Chondrocyte (in vitro differentiated cells): ENCODE measurements at regions not wholly inside any gene's neighbourhood (a gene's known extent, or its start where the extent isn't known, plus 50 kb on each side); places are given as distances from the start of the nearest gene placed in this dataset.
A peak's percentile ranks its signal among the peaks of the same experiment; 100 is the strongest.
"Not testable (repeated sequence)": the region's sequence is repeated elsewhere in the genome, so short reads cannot be mapped to it uniquely, and the experiment has no call there.

Source experiments
- DNase-seq: peaks from one replicate; pipeline ENCODE4 v3.0.0; 2021; ENCODE audit warnings: mixed read lengths, low spot score
- H3K27ac Mint-ChIP-seq: one replicate; pipeline ENCODE4 v1.8.0; 2021; ENCODE audit warnings: mild to moderate bottlenecking, moderate library complexity, mixed read lengths; ENCODE audit not compliant: unreplicated experiment
- H3K27me3 Mint-ChIP-seq: 2 replicates; pipeline ENCODE4 v1.8.0; 2021; ENCODE audit warnings: low read depth, mixed read lengths
- H3K36me3 Mint-ChIP-seq: 2 replicates; pipeline ENCODE4 v1.8.0; 2021; ENCODE audit warnings: low read depth, mixed read lengths
- H3K4me1 Mint-ChIP-seq: 2 replicates; pipeline ENCODE4 v1.8.0; 2021; ENCODE audit warnings: low read depth, mild to moderate bottlenecking, mixed read lengths
- H3K4me3 Mint-ChIP-seq: one replicate; pipeline ENCODE4 v1.8.0; 2021; ENCODE audit warnings: mild to moderate bottlenecking, moderate library complexity, mixed read lengths; ENCODE audit not compliant: unreplicated experiment
- H3K9me3 Mint-ChIP-seq: 2 replicates; pipeline ENCODE4 v1.8.0; 2021; ENCODE audit warnings: low read depth, mixed read lengths
- TF ChIP-seq, protein P1 (sequence below): fragments of 200-600 bp; sonication (generic); IDR thresholded peaks from 2 replicates; pipeline ENCODE4 v1.5.0; 2021; ENCODE audit warnings: antibody characterized with exemption, mild to moderate bottlenecking, moderate library complexity

- peaks cover 5% of the 10 kb centered on the region for H3K4me1 Mint-ChIP-seq
- H3K27ac Mint-ChIP-seq = no peak overlapping the region
- H3K27me3 Mint-ChIP-seq = peaks cover 3% of the 10 kb centered on the region
- H3K9me3 Mint-ChIP-seq = no peaks in the 10 kb centered on the region
- no peak overlapping the region for H3K4me3 Mint-ChIP-seq
- TF ChIP-seq, protein P1, sequence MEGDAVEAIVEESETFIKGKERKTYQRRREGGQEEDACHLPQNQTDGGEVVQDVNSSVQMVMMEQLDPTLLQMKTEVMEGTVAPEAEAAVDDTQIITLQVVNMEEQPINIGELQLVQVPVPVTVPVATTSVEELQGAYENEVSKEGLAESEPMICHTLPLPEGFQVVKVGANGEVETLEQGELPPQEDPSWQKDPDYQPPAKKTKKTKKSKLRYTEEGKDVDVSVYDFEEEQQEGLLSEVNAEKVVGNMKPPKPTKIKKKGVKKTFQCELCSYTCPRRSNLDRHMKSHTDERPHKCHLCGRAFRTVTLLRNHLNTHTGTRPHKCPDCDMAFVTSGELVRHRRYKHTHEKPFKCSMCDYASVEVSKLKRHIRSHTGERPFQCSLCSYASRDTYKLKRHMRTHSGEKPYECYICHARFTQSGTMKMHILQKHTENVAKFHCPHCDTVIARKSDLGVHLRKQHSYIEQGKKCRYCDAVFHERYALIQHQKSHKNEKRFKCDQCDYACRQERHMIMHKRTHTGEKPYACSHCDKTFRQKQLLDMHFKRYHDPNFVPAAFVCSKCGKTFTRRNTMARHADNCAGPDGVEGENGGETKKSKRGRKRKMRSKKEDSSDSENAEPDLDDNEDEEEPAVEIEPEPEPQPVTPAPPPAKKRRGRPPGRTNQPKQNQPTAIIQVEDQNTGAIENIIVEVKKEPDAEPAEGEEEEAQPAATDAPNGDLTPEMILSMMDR = no peak
- DNase-seq = peak; percentile 39
- H3K36me3 Mint-ChIP-seq = no peaks in the 10 kb centered on the region
Observed at GRCh38 chr15:100770661-100771584, 108.7 kb upstream of the ALDH1A3 start.

GRCh38 chr15:100771746-100772145 is 107.9 kb upstream of the ALDH1A3 start:
- no peak overlapping the region for H3K27ac Mint-ChIP-seq
- H3K36me3 Mint-ChIP-seq = no peaks in the 10 kb centered on the region
- no peak overlapping the region for H3K4me3 Mint-ChIP-seq
- no peaks in the 10 kb centered on the region for H3K9me3 Mint-ChIP-seq
- no peaks in the 10 kb centered on the region for H3K27me3 Mint-ChIP-seq
- TF ChIP-seq, protein P1 = no peak
- no peaks in the 10 kb centered on the region for H3K4me1 Mint-ChIP-seq
- peak; percentile 60 for DNase-seq

DNA sequence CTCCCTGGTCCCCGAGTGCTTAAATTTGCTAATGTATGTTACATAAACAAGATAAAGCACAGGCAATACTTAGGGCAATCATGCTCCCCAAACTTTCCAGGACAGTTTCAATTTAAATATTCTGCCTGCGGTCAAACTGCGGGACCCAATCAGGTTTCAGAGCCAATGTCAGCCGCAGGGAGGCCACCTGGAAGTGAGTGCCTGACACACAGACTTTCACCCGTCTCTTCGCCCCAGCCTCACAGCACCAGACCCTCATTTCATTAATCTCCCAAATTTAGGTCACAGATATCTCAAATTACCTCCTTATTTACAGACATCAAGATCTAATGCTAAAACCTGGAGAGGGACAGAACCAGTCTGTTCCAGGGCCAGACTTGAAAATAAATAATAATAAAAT is 107.2 kb upstream of the ALDH1A3 start:
- no peak overlapping the region for H3K4me3 Mint-ChIP-seq
- no peaks in the 10 kb centered on the region for H3K27me3 Mint-ChIP-seq
- TF ChIP-seq, protein P1 = no peak
- H3K9me3 Mint-ChIP-seq = no peaks in the 10 kb centered on the region
- H3K36me3 Mint-ChIP-seq = no peaks in the 10 kb centered on the region
- no peak for DNase-seq
- no peaks in the 10 kb centered on the region for H3K4me1 Mint-ChIP-seq
- H3K27ac Mint-ChIP-seq = no peak overlapping the region

DNA sequence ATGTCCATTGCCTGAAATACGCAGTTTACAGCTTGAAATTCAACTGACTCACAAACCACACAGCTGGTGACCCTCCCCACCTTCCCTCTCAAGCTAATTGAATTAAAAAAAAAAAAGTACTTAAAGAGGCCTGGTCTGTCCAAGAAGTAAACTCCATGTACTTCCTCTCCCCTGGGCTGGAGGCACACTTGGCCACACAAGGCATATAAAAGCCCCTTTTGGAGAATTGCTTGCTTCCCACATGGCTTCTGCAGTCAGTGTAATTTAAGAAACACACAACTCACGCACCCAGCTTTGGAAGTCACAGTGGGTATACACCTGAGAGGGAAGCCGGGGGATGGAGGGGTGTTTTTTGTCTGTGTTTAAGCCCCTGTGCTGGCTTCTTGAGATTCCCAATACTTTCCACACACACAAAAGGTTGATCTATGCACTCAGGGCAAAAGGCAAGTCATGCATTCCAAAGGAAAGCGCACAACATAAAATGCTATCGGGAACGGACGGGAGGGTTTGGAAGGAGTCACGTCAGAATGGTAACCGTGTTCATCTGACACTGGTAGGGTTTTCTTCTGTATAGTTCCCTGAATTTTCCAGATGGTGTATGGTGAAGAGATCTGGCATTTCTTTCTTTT is 106.6 kb upstream of the ALDH1A3 start:
- Mint-ChIP-seq H3K4me3 (no peak overlapping the region), H3K4me1 (peaks cover 5% of the 10 kb centered on the region), H3K9me3 (no peaks in the 10 kb centered on the region), H3K27me3 (no peaks in the 10 kb centered on the region), H3K36me3 (no peaks in the 10 kb centered on the region), H3K27ac (no peak overlapping the region)
- DNase-seq = peak; percentile 13
- TF ChIP-seq, protein P1 = no peak

DNA sequence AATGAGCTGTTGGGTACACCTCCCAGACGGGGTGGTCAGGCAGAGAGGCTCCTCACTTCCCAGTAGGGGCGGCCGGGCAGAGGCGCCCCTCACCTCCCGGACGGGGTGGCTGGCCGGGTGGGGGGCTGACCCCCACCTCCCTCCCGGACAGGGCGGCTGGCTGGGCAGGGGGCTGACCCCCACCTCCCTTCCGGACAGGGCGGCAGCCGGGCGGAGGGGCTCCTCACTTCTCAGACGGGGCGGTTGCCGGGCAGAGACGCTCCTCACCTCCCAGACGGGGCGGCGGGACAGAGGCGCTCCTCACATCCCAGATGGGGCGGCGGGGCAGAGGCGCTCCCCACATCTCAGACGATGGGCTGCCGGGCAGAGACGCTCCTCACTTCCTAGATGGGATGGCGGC is 105.6 kb upstream of the ALDH1A3 start:
- DNase-seq = peak; percentile 70
- H3K4me3 Mint-ChIP-seq, H3K9me3 Mint-ChIP-seq, H3K4me1 Mint-ChIP-seq, H3K36me3 Mint-ChIP-seq, H3K27me3 Mint-ChIP-seq, H3K27ac Mint-ChIP-seq: not testable (repeated sequence)
